Endothelial cell of umbilical vein (primary cell): ENCODE measurements at regions not wholly inside any gene's neighbourhood (a gene's known extent, or its start where the extent isn't known, plus 50 kb on each side); places are given as distances from the start of the nearest gene placed in this dataset.
"Not testable (repeated sequence)": the region's sequence is repeated elsewhere in the genome, so short reads cannot be mapped to it uniquely, and the experiment has no call there.

Experiments used
- BruUV-seq: library from RNA; stranded (reverse); fragments of 400-500 nt; replicated peaks from 2 replicates; lab custom pipeline; 2021; lab: Mats Ljungman, UMichigan
- CTCF ChIA-PET: fragments of 300-600, 350-600 bp; sonication (Branson Sonifier 250); formaldehyde crosslinking; loops from one replicate; lab custom pipeline; 2021; ENCODE audit warnings: antibody characterized with exemption, inconsistent platforms; lab: Charles Lee
- POLR2A ChIA-PET: fragments of 300-600, 350-600 bp; sonication (Branson Sonifier 250); formaldehyde crosslinking; loops from one replicate; lab custom pipeline; 2021; ENCODE audit warnings: antibody characterized with exemption, inconsistent platforms; lab: Charles Lee
- DNase-seq: peaks from one replicate; pipeline ENCODE4 v3.0.0-alpha.2; 2011; ENCODE audit warnings: low read depth, low spot score
- FAIRE-seq: peaks from 2 replicates; lab custom pipeline; 2011; peaks lifted over from hg19 to GRCh38; lab: Jason Lieb, UNC
- H2AFZ ChIP-seq: 2 replicates; pipeline ENCODE4 v1.6.0; 2012; ENCODE audit warnings: low read depth, low read length, control low read depth, inconsistent platforms
- H3K27ac ChIP-seq: 2 replicates; pipeline ENCODE4 v1.5.1; 2011; ENCODE audit warnings: low read depth, mild to moderate bottlenecking, control low read depth, low read length, moderate library complexity; ENCODE audit not compliant: insufficient read depth
- H3K27me3 ChIP-seq, 2 experiments: 2 replicates each; pipeline versions ENCODE4 v1.6.0 to v1.6.1; 2011; ENCODE audit warnings: low read length in 2 of 2, mixed read lengths in 1 of 2; ENCODE audit not compliant: control insufficient read depth in 2 of 2, insufficient read depth in 2 of 2
- H3K36me3 ChIP-seq, 2 experiments: 2 replicates in 1 of 2; 3 replicates in 1 of 2; pipeline ENCODE4 v1.5.1; 2011; ENCODE audit warnings: low read length in 2 of 2, mild to moderate bottlenecking in 1 of 2, moderate library complexity in 1 of 2; ENCODE audit not compliant: control insufficient read depth in 2 of 2, insufficient read depth in 2 of 2; ENCODE audit errors: extremely low read depth in 1 of 2
- H3K4me1 ChIP-seq: 3 replicates; pipeline ENCODE4 v1.5.1; 2011; ENCODE audit warnings: mild to moderate bottlenecking, low read length; ENCODE audit not compliant: control insufficient read depth, insufficient read depth; ENCODE audit errors: extremely low read depth
- H3K4me2 ChIP-seq: 2 replicates; pipeline ENCODE4 v1.6.1; 2011; ENCODE audit warnings: low read length, control low read depth, mixed read lengths; ENCODE audit not compliant: insufficient read depth
- H3K4me3 ChIP-seq, 3 experiments: fragments of 200-600 bp in 1 of 3; sonication (generic), shearing (Covaris generic) in 1 of 3; replicated peaks in 1 of 3; 2 replicates each; pipeline ENCODE4 v1.5.1; 2011 to 2016; ENCODE audit warnings: control low read depth in 3 of 3, low read length in 3 of 3, mild to moderate bottlenecking in 2 of 3, inconsistent platforms in 1 of 3, low read depth in 1 of 3, moderate library complexity in 1 of 3; ENCODE audit not compliant: insufficient read depth in 1 of 3
- H3K79me2 ChIP-seq: 2 replicates; pipeline ENCODE4 v1.6.0; 2012; ENCODE audit warnings: low read length, inconsistent platforms; ENCODE audit not compliant: control insufficient read depth, insufficient read depth
- H3K9ac ChIP-seq: replicated peaks from 2 replicates; pipeline ENCODE3; 2011; ENCODE audit warnings: low read length, control low read depth; ENCODE audit not compliant: insufficient read depth; ENCODE audit errors: extremely low read depth
- H3K9me1 ChIP-seq: replicated peaks from 3 replicates; pipeline ENCODE4 v1.6.0; 2011; ENCODE audit warnings: mild to moderate bottlenecking, low read length; ENCODE audit not compliant: control insufficient read depth, insufficient read depth; ENCODE audit errors: extremely low read depth
- H3K9me3 ChIP-seq: replicated peaks from 2 replicates; pipeline ENCODE4 v1.5.1; 2012; ENCODE audit warnings: low read length, inconsistent platforms; ENCODE audit not compliant: control insufficient read depth, insufficient read depth
- H4K20me1 ChIP-seq: replicated peaks from 2 replicates; pipeline ENCODE3; 2011; ENCODE audit warnings: mild to moderate bottlenecking, low read length; ENCODE audit not compliant: control insufficient read depth, insufficient read depth; ENCODE audit errors: extremely low read depth
- CTCF ChIP-seq, 2 donors: IDR thresholded peaks; 1 replicate in 1 of 2; 2 replicates in 1 of 2; pipeline ENCODE4 v1.5.1; 2011; ENCODE audit warnings: low read length in 2 of 2, mild to moderate bottlenecking in 2 of 2, moderate library complexity in 2 of 2, control low read depth in 1 of 2, inconsistent platforms in 1 of 2, low read depth in 1 of 2; ENCODE audit not compliant: insufficient read depth in 1 of 2; ENCODE audit errors: extremely low read depth in 1 of 2
- EZH2 ChIP-seq: IDR thresholded peaks from 2 replicates; pipeline ENCODE4 v1.6.1; 2012; ENCODE audit warnings: borderline replicate concordance, low read depth, mild to moderate bottlenecking, moderate library complexity, low read length, inconsistent platforms; ENCODE audit not compliant: severe bottlenecking
- FOS ChIP-seq: IDR thresholded peaks from 2 replicates; pipeline ENCODE4 v1.6.1; 2011; ENCODE audit warnings: mild to moderate bottlenecking, low read length, moderate library complexity, borderline replicate concordance; ENCODE audit not compliant: insufficient read depth
- GATA2 ChIP-seq: IDR thresholded peaks from 2 replicates; pipeline ENCODE4 v1.7.0; 2011; ENCODE audit warnings: low read depth, mild to moderate bottlenecking, moderate library complexity, mixed read lengths, low read length; ENCODE audit not compliant: insufficient read length, insufficient read depth
- POLR2AphosphoS5 ChIP-seq: IDR thresholded peaks from 2 replicates; pipeline ENCODE4 v1.6.1; 2012; ENCODE audit warnings: low read depth, mild to moderate bottlenecking, control low read depth, low read length, moderate library complexity; ENCODE audit not compliant: insufficient read depth
- dilution Hi-C: fragments of 300-500 bp; cut with MboI; formaldehyde crosslinking; loops from one replicate; pipeline ENCODE4 v1.15.0; 2019; ENCODE audit warnings: low sequenced_read_pairs; ENCODE audit not compliant: extremely low pct_ligation_motif_present
- intact Hi-C: fragments of 100-400 bp; cut with micrococcal nuclease; formaldehyde crosslinking; loops from one replicate; pipeline ENCODE4 v1.10.0; 2022
- TF ChIP-seq, protein P1 (sequence below): IDR thresholded peaks from 2 replicates; pipeline ENCODE4 v1.6.1; 2011; ENCODE audit not compliant: insufficient read depth, insufficient read length

GRCh38 chrX:41981481-41982013, 58.2 kb upstream of the CASK start:
- no peak for DNase-seq
- no peak for TF ChIP-seq FOS
- no peak for TF ChIP-seq POLR2AphosphoS5
- TF ChIP-seq GATA2, result no peak
- TF ChIP-seq CTCF (IDR thresholded peaks at IDR 0.05; ENCODE audit: extremely low read depth in 1 of 2, insufficient read depth in 1 of 2, low read depth in 1 of 2, low read length in 2 of 2), result no peak
- no peak for TF ChIP-seq EZH2
- TF ChIP-seq, protein P1, sequence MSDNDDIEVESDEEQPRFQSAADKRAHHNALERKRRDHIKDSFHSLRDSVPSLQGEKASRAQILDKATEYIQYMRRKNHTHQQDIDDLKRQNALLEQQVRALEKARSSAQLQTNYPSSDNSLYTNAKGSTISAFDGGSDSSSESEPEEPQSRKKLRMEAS, result no peak
- BruUV-seq, result no TSS peak
- no peak overlapping the region for H2AFZ ChIP-seq
- no peaks in the 10 kb centered on the region for H3K27me3 ChIP-seq
- no peaks in the 10 kb centered on the region for H3K4me1 ChIP-seq
- H3K79me2 ChIP-seq, result no peaks in the 10 kb centered on the region
- no peaks in the 10 kb centered on the region for H3K36me3 ChIP-seq
- H3K27ac ChIP-seq, result no peak overlapping the region
- intact Hi-C loops (no loop called here), dilution Hi-C loops (no loop called here)
- no peaks in the 10 kb centered on the region for H3K9me3 ChIP-seq
- POLR2A ChIA-PET, result no interaction called here
- no peak overlapping the region for H3K4me2 ChIP-seq
- no peak overlapping the region for H3K9ac ChIP-seq
- H4K20me1 ChIP-seq, result no peaks in the 10 kb centered on the region
- CTCF ChIA-PET, result no interaction called here
- H3K9me1 ChIP-seq, result no peaks in the 10 kb centered on the region
- no peak overlapping the region for H3K4me3 ChIP-seq
- no peak for FAIRE-seq

DNA sequence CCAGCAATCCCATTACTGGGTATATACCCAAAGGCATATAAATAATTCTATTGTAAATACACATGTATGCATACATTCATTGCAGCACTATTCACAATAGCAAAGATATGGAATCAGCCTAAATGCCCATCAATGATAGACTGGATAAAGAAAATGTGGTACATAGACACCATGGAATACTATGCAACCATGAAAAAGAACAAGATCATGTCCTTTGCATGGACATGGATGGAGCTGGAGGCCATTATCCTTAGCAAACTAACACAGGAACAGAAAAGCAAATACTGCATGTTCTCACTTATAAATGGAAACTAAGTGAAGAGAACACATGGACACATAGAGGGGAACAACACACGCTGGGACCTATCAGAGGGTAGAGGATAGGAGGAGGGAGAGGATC, 51.3 kb upstream of the CASK start:
- H3K36me3 ChIP-seq, H3K27me3 ChIP-seq, H3K27ac ChIP-seq, H2AFZ ChIP-seq, H3K4me2 ChIP-seq, BruUV-seq, H3K9me1 ChIP-seq, CTCF ChIA-PET, intact Hi-C loops, H3K4me3 ChIP-seq, DNase-seq, H3K9ac ChIP-seq, H3K9me3 ChIP-seq, H4K20me1 ChIP-seq, H3K4me1 ChIP-seq, FAIRE-seq, POLR2A ChIA-PET, H3K79me2 ChIP-seq, dilution Hi-C loops: not testable (repeated sequence)
